GM21528 (cell line): ENCODE measurements at regions not wholly inside any gene's neighbourhood (a gene's known extent, or its start where the extent isn't known, plus 50 kb on each side); places are given as distances from the start of the nearest gene placed in this dataset.
"Not testable (repeated sequence)": the region's sequence is repeated elsewhere in the genome, so short reads cannot be mapped to it uniquely, and the experiment has no call there.

Experiments used
- ATAC-seq: cut with Tn5 transposase; IDR thresholded peaks from one replicate; pipeline ENCODE4 v1.9.1; 2021; ENCODE audit warnings: mild to moderate bottlenecking, moderate library complexity; ENCODE audit not compliant: unreplicated experiment, low FRiP score

- ATAC-seq, result no peak
Measured at GRCh38 chr10:63833411-63834060, 312.3 kb downstream of the REEP3 start.

- no peak for ATAC-seq
Measured at GRCh38 chr10:63836666-63837442, 315.7 kb downstream of the REEP3 start.

- no peak for ATAC-seq
Measured at GRCh38 chr10:63841761-63842160, 320.6 kb downstream of the REEP3 start.

GRCh38 chr10:63843107-63843506 is 321.9 kb downstream of the REEP3 start:
- no peak for ATAC-seq

GRCh38 chr10:63848871-63849270 is 327.7 kb downstream of the REEP3 start:
- ATAC-seq, result not testable (repeated sequence)

GRCh38 chr10:63862860-63863259 is 341.7 kb downstream of the REEP3 start:
- no peak for ATAC-seq

GRCh38 chr10:63865210-63865609 is 344.0 kb downstream of the REEP3 start:
- no peak for ATAC-seq

- peak; percentile 89 for ATAC-seq
Measured at GRCh38 chr10:63866075-63866746, 345.0 kb downstream of the REEP3 start.

- ATAC-seq, result peak; percentile 70
Measured at GRCh38 chr10:63866747-63867140, 345.5 kb downstream of the REEP3 start.

GRCh38 chr10:63878428-63878827 is 357.2 kb downstream of the REEP3 start:
- no peak for ATAC-seq

GRCh38 chr10:63883861-63884260 is 362.7 kb downstream of the REEP3 start:
- ATAC-seq, result no peak

- no peak for ATAC-seq
Measured at GRCh38 chr10:63884426-63884825, 363.2 kb downstream of the REEP3 start.

GRCh38 chr10:63885156-63885555 is 364.0 kb downstream of the REEP3 start:
- ATAC-seq, result no peak

- ATAC-seq, result no peak
Measured at GRCh38 chr10:63886281-63887022, 365.3 kb downstream of the REEP3 start.

GRCh38 chr10:63887023-63887589 is 365.9 kb downstream of the REEP3 start:
- ATAC-seq, result no peak

- ATAC-seq, result no peak
Measured at GRCh38 chr10:63887600-63888370, 366.6 kb downstream of the REEP3 start.

GRCh38 chr10:63889803-63890202 is 368.6 kb downstream of the REEP3 start:
- ATAC-seq, result no peak

- no peak for ATAC-seq
Measured at GRCh38 chr10:63896992-63897391, 375.8 kb downstream of the REEP3 start.

- no peak for ATAC-seq
Measured at GRCh38 chr10:63899673-63900300, 378.6 kb downstream of the REEP3 start.
